ENCODE measurements at regions not wholly inside any gene's neighbourhood (a gene's known extent, or its start where the extent isn't known, plus 50 kb on each side); places are given as distances from the start of the nearest gene placed in this dataset.

GRCh38 chr1:99084562-99084961 lies 79.9 kb upstream of the PLPPR5 start:
- TF ChIP-seq, protein P1, sequence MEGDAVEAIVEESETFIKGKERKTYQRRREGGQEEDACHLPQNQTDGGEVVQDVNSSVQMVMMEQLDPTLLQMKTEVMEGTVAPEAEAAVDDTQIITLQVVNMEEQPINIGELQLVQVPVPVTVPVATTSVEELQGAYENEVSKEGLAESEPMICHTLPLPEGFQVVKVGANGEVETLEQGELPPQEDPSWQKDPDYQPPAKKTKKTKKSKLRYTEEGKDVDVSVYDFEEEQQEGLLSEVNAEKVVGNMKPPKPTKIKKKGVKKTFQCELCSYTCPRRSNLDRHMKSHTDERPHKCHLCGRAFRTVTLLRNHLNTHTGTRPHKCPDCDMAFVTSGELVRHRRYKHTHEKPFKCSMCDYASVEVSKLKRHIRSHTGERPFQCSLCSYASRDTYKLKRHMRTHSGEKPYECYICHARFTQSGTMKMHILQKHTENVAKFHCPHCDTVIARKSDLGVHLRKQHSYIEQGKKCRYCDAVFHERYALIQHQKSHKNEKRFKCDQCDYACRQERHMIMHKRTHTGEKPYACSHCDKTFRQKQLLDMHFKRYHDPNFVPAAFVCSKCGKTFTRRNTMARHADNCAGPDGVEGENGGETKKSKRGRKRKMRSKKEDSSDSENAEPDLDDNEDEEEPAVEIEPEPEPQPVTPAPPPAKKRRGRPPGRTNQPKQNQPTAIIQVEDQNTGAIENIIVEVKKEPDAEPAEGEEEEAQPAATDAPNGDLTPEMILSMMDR (conservative IDR thresholded peaks at IDR 0.05 in 1 of 2, IDR thresholded peaks at IDR 0.05 in 1 of 2; ENCODE audit: extremely low read depth in 1 of 2, insufficient read depth in 1 of 2, low read depth in 1 of 2, low read length in 2 of 2): no peak
- no peak for TF ChIP-seq EZH2 (IDR thresholded peaks at IDR 0.05; ENCODE audit: borderline replicate concordance, low read length)

Data from mammary epithelial cell (primary cell).